NOMO-1 treated with dmso at 0.1 percent for 144 hours (cell line): ENCODE measurements at regions not wholly inside any gene's neighbourhood (a gene's known extent, or its start where the extent isn't known, plus 50 kb on each side); places are given as distances from the start of the nearest gene placed in this dataset.

Source experiments
- DNase-seq: peaks from one replicate; lab custom pipeline; 2025; ENCODE audit not compliant: unreplicated experiment; lab: John Stamatoyannopoulos, UW

DNA sequence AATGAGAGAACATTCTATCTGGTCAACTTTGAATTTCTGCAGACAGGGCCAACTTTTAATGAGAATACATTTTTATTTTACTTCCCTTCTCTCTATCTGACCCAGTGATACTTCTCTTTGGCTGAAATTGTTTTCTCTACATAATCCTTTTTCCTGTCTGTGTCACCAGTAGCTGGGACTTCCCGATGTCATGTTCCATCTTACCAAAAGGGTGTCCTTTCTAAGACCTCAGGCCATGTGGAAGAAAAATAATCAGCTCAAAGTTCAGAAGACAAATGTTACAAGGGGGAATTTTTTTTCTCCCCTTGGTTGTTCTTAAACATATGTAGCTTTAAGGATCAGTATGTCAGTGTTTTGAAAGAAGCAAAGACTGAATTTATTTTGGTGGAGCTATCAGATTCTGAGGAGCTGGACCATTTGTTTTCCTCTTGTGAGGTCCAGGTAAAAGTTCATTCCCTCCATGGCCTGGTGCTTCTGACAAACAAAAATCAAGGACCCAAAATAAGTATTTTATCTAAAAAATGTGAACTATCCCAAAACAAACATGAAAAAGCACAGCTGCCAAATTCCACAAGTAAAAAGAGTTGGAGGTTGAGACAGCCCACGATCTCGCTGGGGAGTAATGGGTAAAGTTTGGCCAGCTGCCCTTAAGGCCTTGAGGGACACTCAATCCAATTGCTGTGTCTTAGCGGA lies 859.4 kb upstream of the NR2F2 start:
- DNase-seq: no peak

- DNase-seq: no peak
Measured at GRCh38 chr15:95471690-95472086, 858.8 kb upstream of the NR2F2 start.

DNA sequence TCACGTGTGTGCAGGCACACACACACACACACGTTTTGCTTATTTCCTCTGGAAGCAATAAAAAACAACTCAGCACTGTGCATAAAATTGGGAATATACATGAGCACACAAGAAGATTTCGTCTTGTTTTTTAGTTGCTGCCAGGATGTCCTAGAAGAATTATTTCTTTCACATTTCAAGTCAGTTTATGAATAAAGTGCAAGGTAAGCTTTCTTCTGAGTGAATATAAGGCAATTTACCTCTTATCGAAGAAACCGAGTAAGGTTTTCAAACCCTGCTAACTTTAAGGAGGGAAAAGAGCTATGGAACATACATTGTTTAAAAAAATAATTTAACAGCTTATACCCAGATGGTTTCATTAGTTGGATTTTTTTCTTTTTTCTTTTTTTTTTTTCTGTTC lies 855.4 kb upstream of the NR2F2 start:
- no peak for DNase-seq

DNA sequence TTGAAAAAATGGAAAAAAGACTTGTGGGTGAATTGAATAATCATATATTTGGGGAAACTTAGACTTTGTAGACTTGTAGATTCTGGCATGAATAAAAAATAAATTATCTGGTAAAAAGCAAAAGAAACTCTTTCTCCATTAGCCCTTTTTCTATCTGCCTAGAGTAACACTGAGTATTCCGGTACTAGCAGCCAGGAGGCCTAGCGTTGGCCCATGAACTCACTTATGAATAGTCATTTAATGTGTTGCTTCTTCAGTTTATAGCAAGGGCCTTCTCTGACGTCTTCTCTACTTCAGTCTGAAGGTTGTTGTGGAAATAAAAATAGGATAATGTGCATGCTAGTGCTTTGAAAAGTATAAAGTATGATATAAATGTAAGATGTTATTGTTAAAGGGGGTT lies 851.2 kb upstream of the NR2F2 start:
- DNase-seq: no peak

DNA sequence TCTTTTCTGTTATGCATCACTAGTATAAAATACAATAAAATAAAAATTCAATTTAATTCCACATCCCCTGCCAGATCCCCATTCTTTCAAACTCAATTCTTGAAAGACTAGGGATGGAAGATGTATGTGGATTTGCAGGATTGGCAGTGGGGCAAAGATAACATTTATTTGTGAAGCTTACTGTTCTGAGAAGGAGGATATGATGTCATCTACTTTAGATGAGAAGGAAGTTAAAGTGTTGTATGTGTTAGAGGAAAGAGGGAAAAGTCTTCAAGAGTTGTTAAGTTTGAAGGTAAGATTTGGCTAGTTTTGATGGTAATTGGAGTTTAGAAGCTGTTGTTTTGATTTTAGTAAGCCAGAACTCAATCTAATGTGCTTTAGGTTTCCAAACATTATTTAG lies 845.1 kb upstream of the NR2F2 start:
- no peak for DNase-seq

GRCh38 chr15:95486224-95486623 lies 844.3 kb upstream of the NR2F2 start:
- DNase-seq: no peak

DNA sequence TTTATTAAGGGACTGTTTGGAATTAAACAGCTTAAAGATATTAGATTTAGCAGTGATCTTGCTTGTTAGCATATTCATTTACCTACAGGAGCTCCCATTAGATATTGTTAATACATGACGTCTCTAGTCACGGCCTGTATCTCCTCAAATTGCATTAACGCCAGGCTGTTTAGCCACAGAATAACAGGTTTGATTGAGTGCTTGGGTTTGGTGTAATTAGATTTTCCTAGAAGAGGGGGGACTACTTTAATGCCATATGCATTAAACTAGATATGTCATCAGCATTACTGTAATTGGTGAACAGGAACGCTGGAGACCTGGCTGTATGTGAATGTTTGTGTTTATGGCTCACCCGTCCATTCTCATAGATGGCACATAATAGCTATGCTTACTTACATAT lies 841.4 kb upstream of the NR2F2 start:
- no peak for DNase-seq

GRCh38 chr15:95492388-95493070 lies 838.0 kb upstream of the NR2F2 start:
- DNase-seq: no peak

GRCh38 chr15:95494971-95495541 lies 835.4 kb upstream of the NR2F2 start:
- DNase-seq: no peak

DNA sequence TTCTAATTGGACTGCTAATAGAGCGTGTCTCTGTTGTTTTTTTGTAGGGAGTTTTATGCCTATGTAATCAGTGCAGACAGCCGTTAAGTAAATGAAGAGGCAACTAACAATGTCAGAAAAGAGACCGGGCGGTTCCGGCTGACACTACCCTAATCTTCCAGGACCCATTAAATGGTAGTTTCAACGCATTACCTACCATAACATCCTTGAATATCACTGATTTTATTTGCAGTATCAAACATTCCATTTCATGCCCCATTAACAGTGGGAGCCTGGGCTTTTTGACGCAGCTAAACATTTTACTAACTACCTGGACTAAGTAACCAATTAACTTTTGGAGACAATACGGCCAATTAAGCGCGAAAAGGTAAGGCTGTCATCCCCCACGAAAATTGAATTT lies 832.9 kb upstream of the NR2F2 start:
- DNase-seq: no peak

DNA sequence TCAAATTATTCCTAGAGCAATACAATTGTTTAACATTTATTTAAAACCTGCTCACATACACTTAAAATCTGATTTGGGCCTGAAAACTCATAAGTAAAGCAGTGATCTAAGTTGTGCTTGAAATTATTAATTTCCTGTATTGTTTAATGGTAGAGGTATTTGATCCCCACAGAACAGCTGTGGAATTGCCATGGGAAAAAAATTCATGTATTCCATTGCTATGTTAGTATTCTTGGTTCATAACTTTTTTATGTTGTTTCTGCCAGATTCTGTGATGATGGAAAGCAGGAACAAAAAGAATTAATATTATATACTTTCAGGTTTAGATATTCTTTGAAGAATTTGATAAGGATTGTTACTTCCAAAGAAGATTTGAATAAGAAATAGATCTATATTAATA lies 831.5 kb upstream of the NR2F2 start:
- no peak for DNase-seq

- no peak for DNase-seq
Measured at GRCh38 chr15:95499397-95499796, 831.1 kb upstream of the NR2F2 start.

DNA sequence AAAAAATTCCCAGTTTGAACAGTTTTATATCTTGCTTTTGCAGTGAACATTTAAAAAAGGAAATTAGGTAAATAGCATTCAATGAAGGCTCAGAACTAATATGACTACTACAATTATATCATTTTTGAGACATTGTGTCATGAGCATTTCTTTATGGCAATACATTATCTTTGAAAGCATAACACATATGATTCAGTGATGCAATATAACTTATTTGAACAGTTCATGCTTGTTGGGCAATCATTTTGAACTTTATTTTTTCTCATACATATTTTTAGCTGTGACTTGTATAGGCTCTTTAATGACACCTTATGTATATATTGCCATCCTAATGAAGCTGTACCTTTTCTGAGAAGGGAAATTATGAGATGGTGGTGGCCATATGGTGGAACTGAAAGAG lies 828.6 kb upstream of the NR2F2 start:
- no peak for DNase-seq

DNA sequence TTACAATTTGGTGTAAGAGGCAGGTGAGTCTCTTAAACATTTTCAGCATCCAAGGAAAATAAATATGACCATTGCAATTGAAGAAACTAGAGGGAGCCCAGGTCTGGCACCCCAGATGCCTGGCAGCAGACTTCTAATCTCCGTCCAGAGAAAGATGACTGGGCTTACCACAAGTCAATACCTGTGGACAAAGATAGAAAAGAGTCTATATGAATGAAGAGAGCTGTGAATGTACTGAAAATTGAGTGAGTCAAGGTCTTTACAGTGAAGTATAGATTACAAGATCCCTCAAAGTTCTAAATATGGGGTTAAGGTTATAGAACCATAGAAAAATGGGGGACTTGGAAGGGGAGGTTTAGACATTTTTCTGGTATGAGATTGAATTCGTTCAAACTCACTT lies 827.4 kb upstream of the NR2F2 start:
- no peak for DNase-seq

GRCh38 chr15:95503640-95504225 lies 826.8 kb upstream of the NR2F2 start:
- no peak for DNase-seq

- DNase-seq: no peak
Measured at GRCh38 chr15:95511671-95512070, 818.8 kb upstream of the NR2F2 start.

DNA sequence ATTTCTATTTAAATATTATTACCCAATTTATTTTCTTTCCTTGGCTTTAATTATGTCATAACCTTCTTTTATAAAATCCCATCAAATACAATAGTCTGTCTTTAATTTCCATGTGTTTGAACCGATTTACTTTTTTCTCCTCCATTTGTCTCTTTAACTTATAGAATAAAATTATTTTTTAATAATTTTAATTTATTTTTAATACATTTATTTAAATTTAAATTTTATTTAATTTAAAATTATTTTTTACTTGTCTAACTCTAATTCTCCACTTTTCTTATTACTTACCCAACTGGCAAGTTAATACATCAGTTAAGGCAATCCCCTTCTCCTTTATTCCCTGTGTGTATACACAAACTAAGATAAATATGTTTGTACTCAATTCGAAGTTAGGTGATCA lies 817.6 kb upstream of the NR2F2 start:
- no peak for DNase-seq

- DNase-seq: no peak
Measured at GRCh38 chr15:95519887-95520286, 810.6 kb upstream of the NR2F2 start.

DNA sequence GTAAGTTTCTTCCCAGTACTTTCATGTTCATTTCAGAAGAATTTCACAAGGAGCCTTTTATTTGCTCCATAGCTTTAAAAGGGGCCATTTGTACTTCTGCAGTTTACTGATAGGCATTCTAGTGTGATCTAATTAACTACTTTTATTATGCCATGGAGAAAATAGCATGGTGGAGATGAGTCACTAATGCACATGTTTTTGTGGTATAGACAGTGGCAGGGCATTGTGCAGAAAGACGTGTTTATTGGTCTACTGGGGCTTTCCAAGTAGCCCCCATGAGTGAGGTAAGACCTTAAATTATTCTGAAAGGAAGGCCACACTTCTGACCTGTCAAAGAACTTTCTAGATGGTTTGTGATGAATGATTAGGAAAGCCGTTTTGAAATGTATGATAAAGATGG lies 810.0 kb upstream of the NR2F2 start:
- no peak for DNase-seq

GRCh38 chr15:95520922-95521321 lies 809.6 kb upstream of the NR2F2 start:
- DNase-seq: no peak

- DNase-seq: no peak
Measured at GRCh38 chr15:95522533-95522932, 808.0 kb upstream of the NR2F2 start.

DNA sequence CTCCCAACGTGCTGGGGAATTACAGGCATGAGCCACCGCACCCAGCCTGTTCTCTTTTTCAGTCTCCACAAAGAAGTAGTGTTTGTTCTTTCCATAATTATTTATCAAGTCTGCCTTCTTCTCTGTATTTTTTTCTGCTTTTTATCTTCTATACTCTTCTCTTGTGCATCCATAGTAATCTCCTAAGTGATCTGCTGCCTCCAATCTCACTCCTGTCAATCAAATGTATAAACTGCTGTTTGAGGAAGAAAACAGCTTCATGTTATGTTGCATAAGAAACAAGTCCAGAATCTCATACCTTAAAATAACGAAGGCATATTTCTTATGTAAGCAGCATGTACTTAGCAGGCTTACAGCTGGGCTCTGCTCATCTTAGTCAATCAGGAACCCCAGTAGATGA lies 801.6 kb upstream of the NR2F2 start:
- no peak for DNase-seq
